Right hindlimb (tissue), 1 donor: ENCODE measurements at regions not wholly inside any gene's neighbourhood (a gene's known extent, or its start where the extent isn't known, plus 50 kb on each side); places are given as distances from the start of the nearest gene placed in this dataset.
"Not testable (repeated sequence)": the region's sequence is repeated elsewhere in the genome, so short reads cannot be mapped to it uniquely, and the experiment has no call there.

ENCODE experiments used
- DNase-seq: peaks from one replicate; pipeline ENCODE4 v3.0.0-alpha.2; 2018

GRCh38 chr4:178192611-178193010 is 750.4 kb upstream of the AGA start:
- DNase-seq, result no peak

GRCh38 chr4:178196751-178197374 is 754.6 kb upstream of the AGA start:
- no peak for DNase-seq

- DNase-seq, result no peak
These were observed 756.5 kb upstream of the AGA start for GRCh38 chr4:178198691-178199090.

GRCh38 chr4:178202422-178202821 is 760.2 kb upstream of the AGA start:
- DNase-seq, result no peak

- no peak for DNase-seq
These were observed 763.6 kb upstream of the AGA start for GRCh38 chr4:178205826-178206225.

- no peak for DNase-seq
These were observed 773.1 kb upstream of the AGA start for GRCh38 chr4:178215309-178215708.

GRCh38 chr4:178215763-178216162 is 773.5 kb upstream of the AGA start:
- DNase-seq, result no peak

GRCh38 chr4:178226421-178226820 is 784.2 kb upstream of the AGA start:
- not testable (repeated sequence) for DNase-seq

- no peak for DNase-seq
These were observed 791.7 kb upstream of the AGA start for GRCh38 chr4:178233906-178234305.

GRCh38 chr4:178240891-178241290 is 798.7 kb upstream of the AGA start:
- DNase-seq, result no peak

GRCh38 chr4:178241601-178242118 is 799.4 kb upstream of the AGA start:
- DNase-seq, result no peak

- no peak for DNase-seq
These were observed 800.4 kb upstream of the AGA start for GRCh38 chr4:178242655-178243054.

- no peak for DNase-seq
These were observed 802.5 kb upstream of the AGA start for GRCh38 chr4:178244785-178245184.

GRCh38 chr4:178255172-178255571 is 812.9 kb upstream of the AGA start:
- no peak for DNase-seq

- no peak for DNase-seq
These were observed 816.4 kb upstream of the AGA start for GRCh38 chr4:178258603-178259002.

- no peak for DNase-seq
These were observed 817.3 kb upstream of the AGA start for GRCh38 chr4:178259566-178259965.

GRCh38 chr4:178264001-178264400 is 821.8 kb upstream of the AGA start:
- DNase-seq, result no peak

- DNase-seq, result no peak
These were observed 829.1 kb upstream of the AGA start for GRCh38 chr4:178271386-178271785.

- DNase-seq, result no peak
These were observed 830.9 kb upstream of the AGA start for GRCh38 chr4:178273168-178273567.

GRCh38 chr4:178275671-178276360 is 833.6 kb upstream of the AGA start:
- no peak for DNase-seq

GRCh38 chr4:178280362-178280761 is 838.1 kb upstream of the AGA start:
- DNase-seq, result no peak

GRCh38 chr4:178288462-178288861 is 846.2 kb upstream of the AGA start:
- DNase-seq, result no peak

GRCh38 chr4:178293601-178294000 is 851.4 kb upstream of the AGA start:
- DNase-seq, result no peak

- no peak for DNase-seq
These were observed 854.4 kb upstream of the AGA start for GRCh38 chr4:178296669-178297068.

GRCh38 chr4:178306565-178306964 is 864.3 kb upstream of the AGA start:
- DNase-seq, result no peak
